DMS53 treated with DMSO at 0.1 percent for 48 hours (cell line): ENCODE measurements at regions not wholly inside any gene's neighbourhood (a gene's known extent, or its start where the extent isn't known, plus 50 kb on each side); places are given as distances from the start of the nearest gene placed in this dataset.
"Not testable (repeated sequence)": the region's sequence is repeated elsewhere in the genome, so short reads cannot be mapped to it uniquely, and the experiment has no call there.

Experiments used
- DNase-seq: peaks from one replicate; lab custom pipeline; 2025; ENCODE audit not compliant: unreplicated experiment; lab: John Stamatoyannopoulos, UW

GRCh38 chr3:26058901-26059321 is 269.0 kb downstream of the OXSM start:
- DNase-seq = no peak

DNA sequence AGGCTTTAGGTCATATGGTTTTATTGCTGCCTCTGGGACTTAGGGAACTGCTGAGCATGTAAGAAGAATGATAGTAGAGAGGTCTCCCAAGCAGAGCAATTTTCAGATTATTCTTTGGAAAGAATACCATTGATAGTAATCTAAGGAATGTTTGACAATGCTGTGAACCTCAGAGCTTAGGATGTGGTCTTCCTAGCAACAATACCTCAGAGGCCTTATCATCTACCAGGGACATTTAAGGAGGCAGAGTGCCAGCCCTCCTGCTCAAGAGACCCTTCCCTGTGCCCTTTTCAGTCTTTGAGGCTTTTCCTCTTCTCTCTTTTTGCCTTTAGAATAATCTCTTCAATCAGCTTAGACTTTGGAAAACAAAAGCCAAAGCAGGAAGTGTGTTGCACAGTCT is 272.1 kb downstream of the OXSM start:
- no peak for DNase-seq

- no peak for DNase-seq
These were observed 274.4 kb downstream of the OXSM start for GRCh38 chr3:26064297-26064696.

DNA sequence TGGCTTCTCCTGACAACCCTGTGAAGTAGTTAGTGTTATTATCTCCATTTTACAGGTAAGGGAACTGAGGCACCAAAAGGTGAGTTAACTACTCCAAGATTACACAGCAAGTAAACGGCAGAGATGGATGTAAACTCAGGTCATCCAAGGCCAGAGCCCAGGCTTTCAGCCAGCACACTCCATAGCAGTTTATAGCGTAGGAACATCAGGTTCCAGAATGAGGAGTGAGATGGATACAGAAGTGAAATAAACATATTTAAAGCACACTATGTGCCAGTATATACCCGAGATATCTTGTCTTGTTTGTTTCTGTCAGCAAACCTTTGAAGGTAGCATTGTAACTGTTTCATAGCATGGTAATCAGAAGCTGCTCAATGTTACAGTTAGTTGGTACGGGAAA is 279.0 kb downstream of the OXSM start:
- DNase-seq = no peak

- DNase-seq = no peak
These were observed 281.0 kb downstream of the OXSM start for GRCh38 chr3:26070854-26071253.

GRCh38 chr3:26074080-26074479 is 284.2 kb downstream of the OXSM start:
- no peak for DNase-seq

DNA sequence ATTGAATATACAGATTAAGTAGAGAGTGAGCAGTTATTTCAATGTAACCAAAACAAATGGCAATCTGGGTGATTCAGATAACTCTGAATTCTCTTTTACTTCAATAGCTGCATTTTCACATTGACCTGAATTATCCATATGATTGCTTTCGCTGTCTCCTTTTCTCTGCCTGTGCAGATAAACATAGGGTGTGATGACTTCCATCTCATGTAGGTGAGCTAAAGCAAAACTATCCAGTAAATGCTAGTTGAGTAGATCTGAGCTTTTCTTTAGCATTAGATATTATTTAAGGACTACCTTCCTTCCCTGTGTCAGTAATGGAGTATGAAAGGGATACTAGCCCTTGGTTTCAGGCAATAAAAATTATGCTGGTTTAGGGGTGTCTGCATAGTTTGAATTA is 288.6 kb downstream of the OXSM start:
- no peak for DNase-seq

GRCh38 chr3:26081166-26081565 is 291.3 kb downstream of the OXSM start:
- DNase-seq = no peak

- no peak for DNase-seq
These were observed 291.9 kb downstream of the OXSM start for GRCh38 chr3:26081806-26082205.

DNA sequence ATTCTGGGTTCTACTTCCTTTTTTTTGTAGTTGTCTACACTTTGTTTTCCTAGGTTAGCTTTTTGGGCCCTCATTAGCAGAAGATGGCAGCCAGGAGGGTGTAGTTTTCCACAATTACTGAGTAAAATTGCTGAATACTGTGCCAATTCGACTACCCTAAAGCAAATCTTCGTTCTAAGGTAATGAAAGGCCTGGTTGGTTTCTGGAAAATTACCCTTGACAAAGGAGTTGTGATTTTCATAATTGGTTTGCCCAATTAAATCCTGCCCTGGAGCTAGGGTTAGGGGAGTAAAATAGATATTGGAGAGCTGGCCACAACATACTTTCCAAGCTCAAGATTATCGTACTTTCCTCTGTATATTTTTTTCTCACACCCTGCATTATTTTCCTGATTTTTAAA is 293.0 kb downstream of the OXSM start:
- DNase-seq = no peak

GRCh38 chr3:26084629-26085028 is 294.7 kb downstream of the OXSM start:
- DNase-seq = no peak

DNA sequence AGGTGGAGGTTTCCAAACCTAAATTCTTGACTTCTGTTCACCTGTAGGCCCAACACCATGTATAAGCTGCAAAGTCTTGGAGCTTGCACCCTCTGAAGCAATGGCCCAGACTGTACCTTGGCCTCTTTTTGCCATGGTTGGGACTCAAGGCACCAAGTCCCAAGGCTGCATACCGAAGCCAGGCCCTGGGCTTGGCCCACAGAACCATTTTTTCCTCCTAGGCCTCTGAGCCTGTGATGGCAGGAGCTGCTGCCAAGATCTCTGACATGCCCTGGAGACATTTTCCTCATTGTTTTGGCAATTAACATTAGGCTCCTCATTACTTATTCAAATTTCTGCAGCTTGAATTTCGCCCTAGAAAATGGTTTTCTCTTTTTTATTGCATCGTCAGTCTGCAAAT is 297.9 kb downstream of the OXSM start:
- no peak for DNase-seq

GRCh38 chr3:26089249-26089648 is 299.4 kb downstream of the OXSM start:
- DNase-seq = no peak

GRCh38 chr3:26090589-26090988 is 300.7 kb downstream of the OXSM start:
- DNase-seq = no peak

DNA sequence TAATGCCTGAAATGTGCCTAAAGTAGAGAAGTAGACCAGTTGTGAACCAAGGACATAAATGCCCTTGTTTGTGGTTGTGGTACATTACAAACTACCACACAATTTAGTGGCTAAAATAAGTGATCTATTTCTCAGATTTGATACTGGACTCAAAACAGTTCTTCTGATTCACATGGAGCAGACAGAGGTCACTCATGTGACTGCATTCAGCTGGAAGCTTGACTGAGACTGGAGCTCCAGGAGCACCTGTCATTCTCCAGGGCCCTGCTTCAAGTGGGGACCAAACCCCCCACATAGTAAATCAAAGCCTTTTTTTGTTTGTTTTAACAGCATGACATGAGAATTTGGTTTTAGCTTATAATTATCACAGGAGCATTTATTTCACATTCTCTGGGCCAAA is 301.2 kb downstream of the OXSM start:
- DNase-seq = no peak

DNA sequence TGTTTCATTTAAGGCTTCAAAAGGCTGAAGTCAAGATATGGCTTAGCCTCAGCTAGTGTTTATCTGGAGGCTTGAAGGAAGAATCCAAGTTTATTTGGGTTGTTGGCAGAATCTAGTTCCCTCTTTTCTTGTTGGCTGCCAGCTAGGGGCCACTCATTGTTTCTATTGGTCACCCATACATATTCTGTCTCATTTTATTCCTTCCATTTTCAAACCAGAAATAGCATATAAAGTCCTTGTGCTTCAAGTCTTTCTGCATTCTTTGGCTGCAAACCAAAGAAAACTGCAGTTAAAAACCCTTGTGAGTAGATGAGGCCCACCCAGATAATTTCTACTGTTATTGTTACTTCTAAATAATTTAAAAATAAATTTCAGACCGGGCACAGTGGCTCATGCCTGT is 301.7 kb downstream of the OXSM start:
- no peak for DNase-seq

DNA sequence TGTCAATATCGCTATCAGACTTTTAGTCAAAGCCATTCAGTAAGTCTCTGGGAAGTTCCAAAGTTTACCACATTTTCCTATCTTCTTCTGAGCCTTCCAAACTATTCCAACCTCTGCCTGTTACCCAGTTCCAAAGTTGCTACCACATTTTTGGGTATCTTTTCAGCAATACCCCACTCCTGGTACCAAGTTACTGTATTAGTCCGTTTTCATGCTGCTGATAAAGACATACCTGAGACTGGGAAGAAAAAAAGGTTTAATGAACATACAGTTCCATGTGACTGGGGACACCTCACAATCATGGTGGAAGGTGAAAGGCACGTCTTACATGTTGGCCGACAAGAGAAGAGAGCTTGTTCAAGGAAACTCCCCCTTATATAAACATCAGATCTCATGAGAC is 307.2 kb downstream of the OXSM start:
- DNase-seq = not testable (repeated sequence)

DNA sequence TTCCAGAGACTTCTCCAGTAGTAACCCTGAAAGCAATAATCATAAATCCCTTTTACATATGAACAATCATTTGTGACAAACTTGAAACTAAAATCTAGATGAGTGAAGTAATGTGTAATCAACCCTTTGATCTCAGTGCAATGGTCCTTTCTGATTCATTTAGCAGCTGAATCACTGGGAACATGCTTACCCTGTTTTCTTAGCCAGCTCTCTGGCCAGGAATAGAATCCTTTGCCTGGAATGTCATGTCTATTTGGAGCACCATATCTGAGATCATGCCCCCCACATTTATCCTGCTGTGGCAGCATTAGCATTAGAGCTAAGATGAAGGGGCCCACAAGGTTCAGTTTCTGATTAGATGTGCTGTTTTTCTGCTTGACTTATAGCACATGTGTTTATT is 309.8 kb downstream of the OXSM start:
- DNase-seq = no peak

DNA sequence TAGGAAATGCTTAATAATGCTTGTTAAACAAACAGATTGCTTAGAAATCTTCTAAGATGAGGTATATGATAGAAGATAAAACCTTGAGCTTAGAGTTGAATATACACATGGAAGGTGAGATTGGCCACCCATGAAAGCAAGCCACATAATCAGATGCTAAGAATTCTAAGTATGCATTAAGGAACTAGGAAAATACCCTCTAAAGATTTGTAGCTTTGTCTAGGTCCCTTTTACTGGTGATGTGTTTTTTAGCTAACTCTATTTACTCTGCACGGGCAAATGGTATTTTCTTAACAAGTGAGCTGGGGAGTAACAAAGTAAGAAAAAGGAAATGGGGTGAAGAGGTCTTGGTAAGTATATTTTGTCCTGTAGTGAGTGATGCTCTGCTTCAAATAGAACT is 310.3 kb downstream of the OXSM start:
- DNase-seq = no peak

- DNase-seq = no peak
These were observed 312.5 kb downstream of the OXSM start for GRCh38 chr3:26102376-26102775.

- DNase-seq = no peak
These were observed 315.0 kb downstream of the OXSM start for GRCh38 chr3:26104851-26105251.

DNA sequence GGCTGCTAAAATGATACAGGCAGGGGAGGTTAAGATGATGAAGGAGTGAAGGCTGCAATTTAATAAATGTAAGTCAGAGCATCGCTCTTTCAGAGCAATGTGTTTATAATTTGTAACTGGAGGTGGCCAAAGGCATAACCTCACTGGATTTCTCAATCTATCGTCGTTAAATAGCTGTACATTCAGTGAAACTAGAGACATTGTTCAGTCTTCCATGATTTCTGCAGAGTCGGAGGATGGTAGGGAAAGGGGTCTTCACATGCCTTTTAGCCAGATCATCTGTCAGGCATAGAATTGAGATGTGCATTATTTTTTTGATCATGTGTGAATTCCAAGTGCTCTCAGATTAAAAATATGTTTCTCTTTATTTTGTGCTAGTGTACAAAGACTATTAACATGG is 315.4 kb downstream of the OXSM start:
- DNase-seq = no peak

GRCh38 chr3:26106228-26106627 is 316.3 kb downstream of the OXSM start:
- no peak for DNase-seq

- no peak for DNase-seq
These were observed 319.1 kb downstream of the OXSM start for GRCh38 chr3:26108846-26109489.
